ENCODE measurements at regions not wholly inside any gene's neighbourhood (a gene's known extent, or its start where the extent isn't known, plus 50 kb on each side); places are given as distances from the start of the nearest gene placed in this dataset.

GRCh38 chr7:46806856-46807255, 775.1 kb downstream of the TNS3 start:
- no peak overlapping the region for H3K27ac Mint-ChIP-seq
- TF ChIP-seq CTCF (IDR thresholded peaks at IDR 0.05; ENCODE audit: unreplicated experiment in 3 of 3): no peak
- no peaks in the 10 kb centered on the region for H3K27me3 Mint-ChIP-seq (ENCODE audit: low read depth)
- H3K4me1 Mint-ChIP-seq: peaks cover 12% of the 10 kb centered on the region
- no peaks in the 10 kb centered on the region for H3K36me3 Mint-ChIP-seq (ENCODE audit: low read depth)
- H3K4me3 Mint-ChIP-seq: no peak overlapping the region
- no peaks in the 10 kb centered on the region for H3K9me3 Mint-ChIP-seq

GRCh38 chr7:46802479-46802878, 779.4 kb downstream of the TNS3 start:
- TF ChIP-seq CTCF (IDR thresholded peaks at IDR 0.05; ENCODE audit: unreplicated experiment in 3 of 3): no peak
- H3K27me3 Mint-ChIP-seq (ENCODE audit: low read depth): no peaks in the 10 kb centered on the region
- no peaks in the 10 kb centered on the region for H3K36me3 Mint-ChIP-seq (ENCODE audit: low read depth)
- H3K4me3 Mint-ChIP-seq: no peak overlapping the region
- no peak overlapping the region for H3K27ac Mint-ChIP-seq
- peaks cover 9% of the 10 kb centered on the region for H3K9me3 Mint-ChIP-seq
- H3K4me1 Mint-ChIP-seq: no peaks in the 10 kb centered on the region

- Mint-ChIP-seq H3K36me3 (ENCODE audit: low read depth) (no peaks in the 10 kb centered on the region), H3K27ac (no peak overlapping the region), H3K27me3 (ENCODE audit: low read depth) (no peaks in the 10 kb centered on the region), H3K4me1 (no peaks in the 10 kb centered on the region), H3K4me3 (no peak overlapping the region), H3K9me3 (no peaks in the 10 kb centered on the region)
- TF ChIP-seq CTCF (IDR thresholded peaks at IDR 0.05; ENCODE audit: unreplicated experiment in 3 of 3): no peak
Measured at GRCh38 chr7:46791188-46791587, 790.7 kb downstream of the TNS3 start.

- H3K4me1 Mint-ChIP-seq: no peaks in the 10 kb centered on the region
- no peaks in the 10 kb centered on the region for H3K9me3 Mint-ChIP-seq
- H3K27ac Mint-ChIP-seq: no peak overlapping the region
- no peak overlapping the region for H3K4me3 Mint-ChIP-seq
- no peaks in the 10 kb centered on the region for H3K27me3 Mint-ChIP-seq (ENCODE audit: low read depth)
- no peak for TF ChIP-seq CTCF (IDR thresholded peaks at IDR 0.05; ENCODE audit: unreplicated experiment in 3 of 3)
- no peaks in the 10 kb centered on the region for H3K36me3 Mint-ChIP-seq (ENCODE audit: low read depth)
Measured at GRCh38 chr7:46786995-46787394, 794.9 kb downstream of the TNS3 start.

- no peak for TF ChIP-seq CTCF (IDR thresholded peaks at IDR 0.05; ENCODE audit: unreplicated experiment in 3 of 3)
- Mint-ChIP-seq H3K4me3 (no peak overlapping the region), H3K27ac (no peak overlapping the region), H3K4me1 (no peaks in the 10 kb centered on the region), H3K36me3 (ENCODE audit: low read depth) (no peaks in the 10 kb centered on the region), H3K9me3 (peaks cover 4% of the 10 kb centered on the region), H3K27me3 (ENCODE audit: low read depth) (no peaks in the 10 kb centered on the region)
Measured at GRCh38 chr7:46786221-46786954, 795.5 kb downstream of the TNS3 start.

- Mint-ChIP-seq H3K27me3 (ENCODE audit: low read depth) (no peaks in the 10 kb centered on the region), H3K9me3 (peaks cover 15% of the 10 kb centered on the region), H3K36me3 (ENCODE audit: low read depth) (no peaks in the 10 kb centered on the region), H3K4me3 (no peak overlapping the region), H3K4me1 (no peaks in the 10 kb centered on the region), H3K27ac (no peak overlapping the region)
- TF ChIP-seq CTCF (IDR thresholded peaks at IDR 0.05; ENCODE audit: unreplicated experiment in 3 of 3): no peak
Measured at GRCh38 chr7:46784732-46785131, 797.2 kb downstream of the TNS3 start.

All from nephron (organoid).